SIG-M5 treated with dmso at 0.1 percent for 504 hours (cell line): ENCODE measurements at regions not wholly inside any gene's neighbourhood (a gene's known extent, or its start where the extent isn't known, plus 50 kb on each side); places are given as distances from the start of the nearest gene placed in this dataset.

Source experiments
- DNase-seq: peaks from one replicate; lab custom pipeline; 2025; ENCODE audit not compliant: unreplicated experiment; lab: John Stamatoyannopoulos, UW

GRCh38 chr7:156080046-156080445 is 267.8 kb upstream of the SHH start:
- DNase-seq: no peak

GRCh38 chr7:156079156-156079555 is 266.9 kb upstream of the SHH start:
- no peak for DNase-seq

GRCh38 chr7:156074982-156075615 is 262.8 kb upstream of the SHH start:
- no peak for DNase-seq

GRCh38 chr7:156074084-156074483 is 261.8 kb upstream of the SHH start:
- DNase-seq: no peak

- DNase-seq: no peak
Measured at GRCh38 chr7:156073366-156074052, 261.2 kb upstream of the SHH start.

GRCh38 chr7:156071612-156072011 is 259.3 kb upstream of the SHH start:
- DNase-seq: no peak

GRCh38 chr7:156069891-156070290 is 257.6 kb upstream of the SHH start:
- no peak for DNase-seq

- DNase-seq: no peak
Measured at GRCh38 chr7:156067156-156067555, 254.9 kb upstream of the SHH start.

GRCh38 chr7:156065400-156065799 is 253.1 kb upstream of the SHH start:
- no peak for DNase-seq

GRCh38 chr7:156064971-156065386 is 252.7 kb upstream of the SHH start:
- DNase-seq: no peak

- DNase-seq: no peak
Measured at GRCh38 chr7:156063241-156063810, 251.1 kb upstream of the SHH start.

- no peak for DNase-seq
Measured at GRCh38 chr7:156062286-156062685, 250.0 kb upstream of the SHH start.

- DNase-seq: no peak
Measured at GRCh38 chr7:156061689-156062255, 249.5 kb upstream of the SHH start.

GRCh38 chr7:156060925-156061324 is 248.7 kb upstream of the SHH start:
- DNase-seq: no peak

- no peak for DNase-seq
Measured at GRCh38 chr7:156059369-156059768, 247.1 kb upstream of the SHH start.

- no peak for DNase-seq
Measured at GRCh38 chr7:156058248-156058647, 246.0 kb upstream of the SHH start.

- no peak for DNase-seq
Measured at GRCh38 chr7:156056534-156056933, 244.3 kb upstream of the SHH start.

GRCh38 chr7:156055206-156055822 is 243.1 kb upstream of the SHH start:
- no peak for DNase-seq

GRCh38 chr7:156051884-156052283 is 239.6 kb upstream of the SHH start:
- no peak for DNase-seq

- DNase-seq: no peak
Measured at GRCh38 chr7:156050636-156051569, 238.6 kb upstream of the SHH start.

GRCh38 chr7:156049366-156049765 is 237.1 kb upstream of the SHH start:
- DNase-seq: no peak
